HT1080 (cell line): ENCODE measurements at regions not wholly inside any gene's neighbourhood (a gene's known extent, or its start where the extent isn't known, plus 50 kb on each side); places are given as distances from the start of the nearest gene placed in this dataset.

ENCODE experiments used
- DNase-seq: peaks from one replicate; pipeline ENCODE4 v3.0.0-alpha.2; 2015; ENCODE audit warnings: low read depth

DNA sequence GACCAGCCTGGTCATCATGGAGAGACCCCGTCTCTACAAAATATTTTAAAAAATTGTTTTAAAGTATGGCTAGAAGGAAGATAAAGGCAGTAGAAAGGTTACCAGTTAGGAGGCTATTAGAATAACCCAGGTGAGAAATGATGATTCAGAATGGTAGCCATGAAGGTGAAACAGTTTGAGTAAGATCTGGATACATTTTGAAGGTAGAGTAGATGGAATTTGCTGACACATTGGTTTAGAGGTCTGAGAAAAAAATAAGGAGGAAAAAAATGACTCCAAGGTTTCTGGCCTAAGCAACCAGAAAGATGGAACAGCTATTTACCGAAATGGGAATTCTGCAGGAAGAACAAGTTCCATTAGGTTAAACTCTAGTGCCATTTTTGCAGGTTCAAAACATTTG lies 167.9 kb upstream of the TAB2 start:
- no peak for DNase-seq

DNA sequence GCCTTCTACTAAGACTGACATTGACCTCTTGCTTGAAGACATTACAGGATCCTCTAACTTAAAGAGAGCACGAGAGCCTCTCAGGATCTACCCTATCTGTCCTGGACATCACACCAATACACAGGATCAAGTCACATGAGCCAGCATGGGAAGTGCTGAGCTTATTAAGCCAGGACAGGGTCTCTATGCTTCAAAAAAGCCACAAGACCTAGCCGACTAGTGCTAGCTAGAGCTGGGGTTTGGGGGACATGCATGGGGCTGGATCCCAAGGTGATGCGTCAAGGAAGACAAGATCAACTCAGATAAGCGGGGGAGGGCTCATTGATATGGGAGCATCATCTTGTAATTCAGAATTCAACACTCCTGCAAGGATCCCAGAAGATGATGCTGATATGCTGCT lies 167.2 kb upstream of the TAB2 start:
- DNase-seq = no peak

DNA sequence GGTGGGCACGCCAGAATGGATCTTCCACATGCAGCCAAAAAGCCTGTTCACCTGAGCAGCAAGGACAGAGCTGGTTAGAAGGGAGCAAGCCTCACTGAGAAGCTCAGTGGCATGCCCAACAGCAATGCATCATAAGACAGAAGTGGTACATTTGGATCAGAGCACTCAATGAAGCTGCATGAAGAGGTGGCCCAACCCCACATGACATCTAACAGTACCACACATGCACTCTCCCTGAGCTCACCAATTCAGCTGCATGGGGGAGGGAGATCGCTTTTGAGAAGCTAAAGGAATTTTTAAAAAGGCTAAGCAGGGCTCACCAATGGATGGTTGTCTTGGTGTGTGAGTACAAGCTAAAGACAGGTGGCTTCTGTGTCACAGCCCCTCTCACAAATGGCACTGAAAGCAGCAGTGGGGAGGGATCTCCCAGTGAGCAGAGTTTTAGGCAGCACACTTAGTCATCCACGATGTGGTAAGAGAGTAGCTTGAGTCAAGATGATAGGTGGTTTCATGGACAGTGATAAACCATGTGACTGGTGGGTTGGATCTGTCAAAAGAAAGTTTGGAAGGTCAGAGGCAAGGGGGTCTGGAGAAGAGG lies 166.6 kb upstream of the TAB2 start:
- no peak for DNase-seq

DNA sequence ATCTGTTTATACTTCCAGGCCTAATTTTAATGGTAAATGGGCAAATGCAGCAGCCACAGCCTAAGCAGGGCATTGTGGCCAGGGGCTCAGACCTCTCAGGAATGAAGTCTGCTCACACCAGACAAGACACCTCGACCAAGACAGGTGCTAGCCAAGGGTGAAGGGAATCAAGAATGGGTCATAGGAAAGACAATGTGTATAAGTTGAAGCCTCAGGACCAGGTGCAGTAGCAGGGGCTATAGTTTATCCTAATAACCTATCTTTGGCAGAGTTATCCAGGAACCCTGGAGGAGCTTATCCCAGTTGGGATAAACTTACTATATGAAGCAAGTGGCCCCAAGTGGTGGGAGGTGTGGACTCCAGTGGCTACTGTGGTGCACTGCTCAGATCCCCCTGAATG lies 165.0 kb upstream of the TAB2 start:
- no peak for DNase-seq

DNA sequence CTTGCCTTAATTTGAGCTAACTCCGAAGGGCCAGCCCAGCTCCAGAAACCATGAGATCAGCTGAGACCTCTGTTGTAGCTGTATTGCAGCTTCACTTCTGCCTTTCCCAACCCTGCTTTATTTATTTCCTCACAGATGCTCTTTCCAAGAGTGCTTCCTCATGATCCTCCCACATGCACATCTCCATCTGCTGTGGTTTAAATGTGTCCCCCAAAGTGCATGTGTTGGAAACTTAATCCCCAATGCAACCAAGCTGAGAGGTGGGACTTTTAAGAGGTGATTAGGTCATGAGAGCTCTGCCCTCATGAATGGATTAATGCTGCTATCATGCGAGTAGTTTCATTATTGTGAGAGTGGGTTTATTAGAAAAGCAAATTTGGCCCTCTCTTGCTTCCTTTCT lies 164.4 kb upstream of the TAB2 start:
- no peak for DNase-seq

DNA sequence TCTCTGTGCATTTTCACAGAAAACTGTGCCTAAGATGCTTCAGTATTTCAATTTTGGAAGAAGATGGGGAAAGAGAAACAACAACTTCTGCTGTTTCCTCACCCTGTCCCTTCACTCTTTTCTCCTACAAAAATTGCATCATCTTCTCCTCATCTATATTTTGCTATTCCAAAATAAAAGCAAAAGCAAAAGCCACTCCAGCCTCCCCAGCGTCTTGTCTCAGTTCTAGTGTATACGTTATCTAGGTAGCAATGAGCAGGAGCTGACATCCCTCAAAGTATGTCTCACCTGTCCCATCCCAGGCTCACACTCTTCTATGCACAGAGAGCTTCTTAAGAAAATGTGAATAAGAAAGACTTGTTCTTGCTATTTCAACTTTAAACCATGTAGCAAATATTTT lies 163.8 kb upstream of the TAB2 start:
- no peak for DNase-seq

DNA sequence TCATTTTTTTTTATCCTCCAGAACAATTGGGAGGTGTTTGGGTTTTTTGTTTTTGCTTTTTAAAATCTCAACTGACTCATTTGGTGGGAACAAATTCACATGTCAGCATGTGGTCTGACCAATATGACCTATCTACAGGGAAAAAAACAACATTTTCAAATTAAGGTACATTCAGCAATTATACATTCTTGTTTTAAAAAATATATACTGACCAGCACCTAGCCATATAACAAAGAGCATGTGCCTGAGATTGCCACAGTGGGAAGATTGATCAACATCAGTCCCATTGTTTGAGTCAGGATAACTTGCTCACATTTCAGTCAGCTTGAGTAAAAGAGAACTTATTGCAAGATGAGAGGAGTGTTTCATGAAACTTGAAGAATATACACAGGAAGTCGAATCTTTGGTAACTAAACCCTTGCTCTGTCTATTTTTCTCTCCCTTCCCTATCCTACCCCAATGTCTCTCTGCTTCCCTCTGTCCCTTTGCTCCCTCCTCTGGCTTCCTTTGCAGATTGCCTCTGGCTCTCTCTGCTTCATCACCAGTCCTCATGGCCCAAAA lies 163.2 kb upstream of the TAB2 start:
- DNase-seq = no peak

DNA sequence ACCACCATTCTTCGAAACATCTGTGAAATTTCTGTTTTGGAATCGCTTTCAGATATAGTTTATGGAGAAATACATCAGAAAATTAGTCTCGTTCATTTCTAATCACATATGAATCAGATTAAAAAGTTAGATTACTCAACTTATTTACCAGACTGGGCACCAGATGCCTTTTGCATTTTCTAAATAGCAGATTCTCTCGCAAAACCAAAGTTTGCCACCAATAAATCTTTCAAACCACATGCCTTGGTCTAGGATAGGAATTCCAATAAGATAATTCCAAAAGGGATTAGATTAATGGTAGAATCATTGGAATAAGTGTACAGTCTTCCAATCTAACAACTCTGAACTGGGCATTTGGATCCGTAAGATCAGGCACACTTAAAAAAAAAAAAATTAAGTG lies 160.4 kb upstream of the TAB2 start:
- no peak for DNase-seq

DNA sequence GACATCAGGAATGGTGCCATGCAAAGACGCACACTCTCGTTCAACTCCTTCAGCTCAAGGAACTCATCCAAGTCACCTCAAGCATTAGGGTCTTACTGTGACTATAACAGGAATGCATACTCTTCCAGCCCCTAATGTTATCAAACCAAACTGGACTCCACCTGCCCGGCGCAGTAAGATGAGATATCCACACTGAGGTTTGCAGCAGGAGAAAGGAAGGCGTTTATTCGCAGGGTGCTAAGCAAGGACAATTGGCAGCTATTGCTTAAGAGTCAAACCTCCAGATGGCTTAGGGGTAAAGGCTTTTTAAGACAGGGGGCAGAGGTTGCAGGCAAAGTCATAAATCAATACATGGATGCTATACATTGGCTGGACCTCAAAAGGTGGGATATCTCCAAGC lies 159.4 kb upstream of the TAB2 start:
- DNase-seq = no peak

DNA sequence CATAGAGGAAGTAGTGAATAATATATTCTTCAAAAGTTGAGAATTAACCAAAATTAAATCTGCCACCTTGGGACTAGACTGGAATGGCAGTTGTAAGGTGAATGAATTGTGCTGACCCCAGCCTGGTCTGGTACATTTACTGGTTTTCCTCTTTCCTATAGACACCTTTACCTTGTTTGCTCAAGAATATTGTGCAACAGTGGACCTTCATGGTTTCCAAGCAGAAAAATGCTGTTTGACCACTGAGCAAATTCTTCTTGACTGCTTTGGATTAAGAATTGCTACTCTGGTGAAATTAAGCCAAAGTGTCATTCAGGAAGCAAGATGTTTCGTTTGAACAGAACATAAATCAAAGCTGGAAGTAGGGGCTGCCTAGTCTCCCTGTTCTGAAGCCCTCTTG lies 156.6 kb upstream of the TAB2 start:
- no peak for DNase-seq

DNA sequence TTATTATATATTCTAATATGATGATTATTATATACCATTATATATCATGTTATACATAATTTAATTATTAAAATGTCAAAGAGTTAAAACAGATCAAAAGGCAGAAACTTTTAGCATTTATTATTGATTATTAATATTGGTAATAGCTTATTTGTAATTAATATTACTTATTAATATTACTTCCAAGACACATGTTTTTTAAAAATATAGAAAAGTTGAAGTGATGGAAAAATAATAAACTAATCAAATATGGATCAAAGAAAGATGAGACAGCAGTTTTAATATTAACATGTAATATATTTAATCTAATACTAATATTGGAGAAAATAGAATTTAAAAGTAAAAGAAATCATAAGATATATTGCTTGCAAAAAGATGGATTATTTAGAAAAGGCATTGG lies 154.6 kb upstream of the TAB2 start:
- DNase-seq = no peak

DNA sequence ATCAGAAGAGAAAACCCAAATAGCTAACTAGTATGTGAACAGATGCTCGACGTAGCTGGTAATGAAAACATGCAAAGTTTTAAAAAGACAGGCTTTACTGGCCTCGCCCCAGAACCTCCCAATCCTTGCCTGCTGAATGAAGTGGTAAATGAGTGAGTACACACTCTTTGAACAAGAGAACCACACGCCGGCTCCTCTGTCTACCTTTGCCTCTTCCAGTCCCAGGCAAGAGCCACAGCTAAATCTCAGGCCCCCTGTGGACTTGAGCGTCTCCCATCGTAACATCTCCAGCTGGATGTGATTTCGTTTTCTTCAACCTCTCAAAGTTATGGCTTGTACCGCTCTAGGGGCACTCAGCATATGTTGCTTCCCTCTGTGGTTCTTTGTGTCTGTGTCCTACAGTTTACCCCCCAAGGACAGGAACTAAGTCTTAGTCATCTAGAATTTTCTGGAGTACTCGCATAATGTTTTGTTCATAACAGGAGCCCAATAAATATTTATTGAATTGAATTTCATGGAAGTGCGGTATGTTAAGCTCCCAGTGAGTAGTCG lies 153.2 kb upstream of the TAB2 start:
- DNase-seq = no peak

DNA sequence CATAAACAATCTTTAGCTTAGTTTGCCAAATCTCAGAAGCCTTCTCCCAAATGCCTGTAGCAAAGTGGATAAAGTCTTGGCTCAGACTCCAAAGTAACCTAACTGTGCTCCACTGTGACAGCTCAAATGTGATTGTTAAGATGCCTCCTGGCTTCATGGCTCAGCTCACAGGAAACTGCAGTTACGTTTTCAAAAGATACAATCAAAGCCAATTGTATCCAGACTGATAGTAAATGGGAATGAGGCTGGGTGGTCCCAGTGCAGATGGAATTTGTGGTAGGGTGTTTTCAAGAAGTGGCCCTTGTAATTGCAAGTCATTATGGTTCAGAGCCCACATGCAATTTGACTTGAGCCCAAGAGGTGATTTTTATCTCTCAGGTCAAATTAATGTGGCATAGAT lies 151.2 kb upstream of the TAB2 start:
- DNase-seq = no peak

DNA sequence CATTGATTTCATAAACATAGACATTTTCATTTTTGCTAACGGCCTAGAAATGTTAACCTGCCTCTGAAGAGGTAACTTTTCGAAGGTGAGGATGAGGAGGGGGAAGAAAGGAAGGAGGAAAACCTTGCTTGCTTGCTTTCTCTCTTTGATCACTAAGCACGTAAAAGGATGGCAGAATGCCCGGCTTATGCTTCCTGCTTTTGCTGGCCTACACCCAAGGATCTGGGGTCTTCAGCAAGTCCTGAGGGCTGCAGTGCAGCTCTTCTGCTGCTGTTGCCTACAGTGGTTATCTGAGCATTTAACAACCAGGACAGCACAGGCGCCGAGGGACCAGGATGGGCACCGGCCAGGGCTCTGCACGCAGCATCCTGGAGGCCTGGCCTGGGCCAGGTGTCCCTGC lies 150.8 kb upstream of the TAB2 start:
- DNase-seq = peak; percentile 22

DNA sequence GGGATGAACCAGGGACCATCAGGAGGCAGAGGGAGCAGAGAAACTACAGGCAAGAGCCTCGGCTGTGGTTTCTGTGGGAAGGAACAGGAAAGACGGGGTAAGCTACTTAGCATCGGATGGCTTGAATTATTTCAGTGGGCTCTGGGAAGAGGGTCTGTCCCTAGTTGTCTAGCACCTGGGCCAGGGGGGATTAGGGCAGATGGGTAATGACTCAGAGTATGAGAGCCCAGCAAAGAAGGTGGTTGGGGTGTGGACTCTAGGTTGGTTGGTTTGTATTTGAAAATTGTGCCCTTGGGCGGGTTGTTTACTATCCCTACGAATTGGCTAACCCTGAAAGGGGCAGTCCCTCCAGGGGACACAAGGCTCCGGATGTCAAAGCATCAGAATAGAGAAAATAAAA lies 148.5 kb upstream of the TAB2 start:
- DNase-seq = no peak

DNA sequence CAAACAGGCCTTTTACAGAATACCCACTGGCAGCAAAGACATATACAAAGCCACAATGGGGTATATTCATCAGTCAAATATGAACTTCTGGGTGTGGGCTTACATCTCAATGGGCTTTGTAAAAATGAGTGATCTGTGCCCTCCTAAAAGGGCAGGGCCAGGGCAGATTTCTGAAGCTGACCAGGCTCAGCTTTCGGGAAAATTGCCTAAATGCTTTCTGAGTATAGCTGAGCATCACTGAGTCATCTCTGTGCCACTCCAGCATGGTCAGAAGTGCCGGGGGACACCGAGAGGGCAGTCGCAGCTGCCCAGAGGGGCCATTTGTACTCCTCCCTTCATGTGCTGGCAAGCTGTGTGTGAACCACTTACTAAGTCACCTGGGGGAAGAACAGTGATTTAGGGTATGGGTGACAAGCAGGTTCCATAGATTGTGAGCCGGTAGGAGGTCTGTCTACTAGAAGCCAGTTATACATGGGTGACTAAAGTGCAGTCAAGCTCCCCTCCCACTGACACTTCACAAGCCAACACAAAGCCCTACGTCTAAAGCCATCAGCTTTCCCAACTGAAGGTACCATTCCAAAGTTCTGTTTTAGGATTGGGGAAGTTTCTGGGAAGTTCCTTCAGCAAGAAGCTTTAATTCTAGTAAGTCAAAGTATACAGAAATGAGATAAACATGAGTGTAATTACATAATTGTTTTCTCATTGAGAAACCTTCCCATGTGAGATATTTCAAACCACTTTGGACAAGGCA lies 147.6 kb upstream of the TAB2 start:
- DNase-seq = peak; percentile 69

DNA sequence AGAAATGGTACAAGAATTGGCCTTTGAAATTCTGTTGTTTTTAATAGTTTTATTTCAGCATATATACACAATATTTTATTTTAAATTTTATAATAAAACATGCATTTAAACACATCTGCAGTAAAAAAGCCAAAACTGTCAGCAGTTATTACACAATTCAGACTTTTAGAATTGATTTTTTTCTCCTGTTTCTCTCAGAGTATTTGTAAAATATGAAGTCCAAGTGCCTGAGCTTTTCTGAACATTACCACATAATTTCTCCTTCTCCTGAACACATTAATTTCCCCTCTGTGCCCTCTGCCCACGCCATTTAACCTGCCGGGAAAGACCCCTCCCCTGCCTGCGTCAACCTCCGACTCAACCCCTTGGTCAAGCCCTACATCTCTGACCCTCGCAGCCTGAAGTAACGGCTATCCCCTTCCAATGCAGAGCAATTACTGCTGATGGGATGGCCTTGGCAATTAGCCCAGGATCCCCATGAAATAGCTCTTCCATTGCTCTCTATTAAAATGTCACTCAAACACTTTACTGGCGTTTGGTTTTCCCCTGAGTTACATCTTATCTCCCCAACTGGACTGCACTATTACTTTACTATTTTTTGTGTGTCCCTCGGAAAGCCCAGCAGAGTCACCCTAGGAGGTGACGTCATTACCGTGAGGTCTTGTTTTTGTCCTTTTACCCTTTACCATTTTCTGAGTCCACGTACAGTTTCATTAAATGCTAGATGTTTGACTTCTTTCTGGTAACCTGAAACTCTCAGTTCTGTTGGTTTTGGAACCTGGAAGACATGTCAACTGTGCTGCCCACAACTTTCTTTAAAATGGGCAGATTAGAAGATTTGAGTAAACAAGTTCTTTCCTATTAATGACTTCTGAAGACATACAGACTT lies 146.7 kb upstream of the TAB2 start:
- DNase-seq = no peak

DNA sequence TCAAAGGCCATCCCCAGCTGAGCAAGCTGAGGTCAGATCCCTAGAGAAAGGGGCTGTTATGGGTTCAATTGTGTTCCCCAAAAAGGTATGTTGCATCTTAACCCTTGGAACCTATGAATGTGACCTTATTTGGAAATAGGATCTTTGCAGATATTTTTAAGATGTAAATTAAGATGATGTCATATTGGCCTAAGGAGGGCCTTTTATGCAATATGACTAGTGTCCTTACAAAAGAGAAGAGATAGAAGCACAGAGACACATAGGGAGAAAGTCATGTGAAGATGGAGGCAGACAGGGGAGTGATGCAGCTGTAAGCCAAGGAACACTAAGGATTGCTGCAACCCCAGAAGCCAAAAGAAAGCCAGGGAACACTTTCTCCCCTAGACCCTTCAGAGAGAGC lies 144.3 kb upstream of the TAB2 start:
- no peak for DNase-seq

DNA sequence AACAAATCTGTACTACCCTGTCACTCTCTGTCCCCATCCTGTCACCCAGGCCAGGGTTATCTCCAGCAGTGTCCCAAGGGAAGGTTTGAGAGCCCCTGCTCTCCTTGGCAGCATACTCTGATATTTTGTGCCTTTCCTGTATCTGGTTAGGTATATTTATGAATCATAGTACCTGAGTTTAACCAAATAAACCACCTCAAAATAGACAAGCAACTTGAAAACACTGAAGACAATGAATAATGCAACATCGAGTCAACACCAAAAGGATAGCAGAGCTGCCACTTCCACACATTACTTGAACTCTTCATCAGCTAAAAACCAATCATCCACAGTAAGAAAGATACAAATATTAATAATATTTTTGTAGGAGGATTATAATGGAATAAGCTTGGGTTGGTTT lies 142.6 kb upstream of the TAB2 start:
- no peak for DNase-seq

DNA sequence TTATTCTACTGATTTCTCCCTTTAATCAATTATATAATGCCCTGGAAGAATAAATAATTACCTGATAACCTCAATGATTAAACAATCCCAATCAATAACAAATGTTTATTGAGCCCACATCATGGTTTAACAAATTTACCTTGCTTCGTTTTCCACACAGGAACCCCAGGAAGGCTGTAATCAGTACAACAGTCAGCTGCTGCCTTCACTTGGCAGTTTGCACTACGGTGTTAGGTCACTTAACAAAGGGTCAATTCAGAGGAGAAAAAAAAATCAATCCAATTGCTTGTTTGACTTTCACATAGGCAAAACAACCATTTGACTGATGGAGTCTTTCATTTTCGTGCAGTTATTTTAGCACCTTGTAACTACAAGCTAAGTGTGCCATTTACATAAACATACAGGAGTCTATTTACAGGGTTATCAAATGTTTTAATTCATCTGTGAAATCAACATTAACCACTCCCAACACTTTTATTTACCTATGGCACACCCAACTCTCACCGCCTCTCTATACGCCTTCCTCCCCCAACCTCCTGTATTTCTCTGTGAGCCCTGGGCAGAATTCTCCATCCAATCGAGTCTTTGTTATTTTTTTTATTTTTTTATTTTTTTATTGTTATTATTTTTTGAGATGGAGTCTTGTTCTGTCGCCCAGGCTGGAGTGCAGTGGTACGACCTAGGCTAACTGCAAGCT lies 140.4 kb upstream of the TAB2 start:
- DNase-seq = no peak

DNA sequence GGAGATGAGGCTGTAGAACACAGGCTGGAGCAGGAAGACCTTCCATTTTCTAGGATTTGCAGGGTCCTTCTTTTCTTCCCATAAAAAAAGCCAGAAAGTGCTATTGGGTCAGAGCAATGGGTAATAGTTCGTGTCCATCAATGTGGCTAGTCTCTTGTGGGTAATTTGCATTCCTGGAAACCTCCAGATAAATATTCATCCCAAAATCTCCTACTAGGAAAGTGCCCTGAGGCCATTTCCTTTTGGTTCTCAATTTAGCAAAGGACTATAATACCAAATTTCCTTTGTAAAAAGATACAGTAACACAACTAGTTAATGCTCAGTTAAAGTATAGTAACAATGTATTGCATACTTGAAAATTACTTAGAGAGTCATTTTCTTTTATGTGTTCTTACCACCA lies 138.1 kb upstream of the TAB2 start:
- no peak for DNase-seq
